LHCN-M2 (cell line): ENCODE measurements at regions not wholly inside any gene's neighbourhood (a gene's known extent, or its start where the extent isn't known, plus 50 kb on each side); places are given as distances from the start of the nearest gene placed in this dataset.

Source experiments
- DNase-seq: peaks from one replicate; pipeline ENCODE4 v3.0.0-alpha.2; 2012; ENCODE audit warnings: low read depth

DNA sequence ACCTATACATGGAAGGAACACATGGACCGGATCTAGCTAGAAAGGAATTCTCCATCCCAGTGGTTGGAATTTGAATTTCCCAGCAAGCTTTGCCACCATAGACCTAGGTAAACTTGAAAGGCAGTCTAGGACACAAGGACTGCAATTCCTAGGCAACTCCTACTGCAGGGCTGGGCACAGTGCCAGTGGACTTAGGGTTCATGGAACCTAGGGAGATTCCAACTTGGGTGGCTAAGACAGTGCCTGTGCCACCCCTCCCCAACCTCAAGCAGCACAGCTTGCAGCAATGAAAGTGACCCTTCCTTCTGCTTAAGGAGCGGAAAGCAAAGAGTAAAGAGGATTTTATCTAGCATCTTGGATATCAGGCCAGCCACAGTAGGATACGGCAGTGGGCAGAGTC, 663.3 kb downstream of the ELAVL2 start:
- DNase-seq, result no peak

- DNase-seq, result no peak
These were observed 654.6 kb downstream of the ELAVL2 start for GRCh38 chr9:23171479-23171878.

GRCh38 chr9:23172206-23172605, 653.8 kb downstream of the ELAVL2 start:
- DNase-seq, result no peak

GRCh38 chr9:23172979-23173637, 652.9 kb downstream of the ELAVL2 start:
- DNase-seq, result no peak

DNA sequence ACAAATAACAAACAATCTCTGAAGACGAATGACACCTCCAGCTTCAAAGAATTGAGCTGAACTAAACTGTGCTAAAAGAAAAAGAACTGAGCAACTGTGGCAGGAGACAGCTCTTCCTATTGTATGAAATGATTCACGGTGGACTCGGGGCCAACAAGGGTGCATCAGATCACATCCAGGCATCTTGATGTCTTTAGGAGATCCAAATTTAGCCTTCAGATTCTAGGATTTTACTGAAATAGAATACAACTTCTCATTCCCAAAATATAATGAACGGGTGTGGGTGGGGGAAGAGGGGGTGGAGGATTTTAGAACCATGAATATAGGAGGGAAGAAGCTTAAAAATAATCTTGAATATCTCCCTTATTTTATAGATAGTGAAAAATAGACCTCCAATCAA, 631.8 kb downstream of the ELAVL2 start:
- no peak for DNase-seq

GRCh38 chr9:23215688-23216087, 610.4 kb downstream of the ELAVL2 start:
- DNase-seq, result no peak

DNA sequence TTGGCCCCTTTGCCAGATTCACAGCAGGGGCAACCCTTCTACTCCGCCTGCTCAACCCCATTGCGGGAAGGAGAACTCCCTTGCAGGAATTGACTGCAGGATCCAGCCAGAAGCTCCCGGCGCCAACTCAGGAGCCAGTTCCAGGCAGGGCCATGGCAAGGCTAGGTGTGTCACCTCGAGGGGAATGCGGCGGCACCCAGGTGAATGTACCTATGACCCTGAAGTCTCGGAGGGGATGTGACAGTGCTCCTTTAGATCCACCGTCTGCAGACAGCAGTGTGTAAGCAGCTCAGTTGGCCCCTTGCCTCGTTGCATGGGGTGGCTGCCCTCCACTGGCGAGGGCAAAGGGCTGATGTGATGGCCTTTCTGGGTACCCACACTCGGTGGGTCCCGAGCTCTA, 606.6 kb downstream of the ELAVL2 start:
- DNase-seq, result no peak

DNA sequence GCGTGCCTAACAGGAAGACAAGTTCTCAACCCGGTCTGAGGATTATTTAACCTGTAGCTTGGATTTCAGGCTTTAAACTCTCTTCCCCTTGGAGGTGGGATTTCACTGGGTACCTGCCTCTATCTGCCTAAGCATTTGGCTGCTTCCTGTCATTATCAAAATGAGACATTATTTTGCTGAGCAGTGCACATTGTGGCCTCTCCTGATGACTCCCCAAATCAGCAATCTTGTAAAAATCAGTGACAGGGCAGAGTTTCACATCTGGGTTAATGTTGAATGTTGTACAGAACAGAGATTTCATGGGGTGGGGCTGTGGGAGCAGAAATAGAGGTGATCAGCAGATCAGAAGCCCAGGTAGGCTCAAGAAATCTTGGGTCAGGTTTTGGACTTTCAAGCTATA, 605.9 kb downstream of the ELAVL2 start:
- DNase-seq, result no peak

- DNase-seq, result no peak
These were observed 605.1 kb downstream of the ELAVL2 start for GRCh38 chr9:23220957-23221356.

DNA sequence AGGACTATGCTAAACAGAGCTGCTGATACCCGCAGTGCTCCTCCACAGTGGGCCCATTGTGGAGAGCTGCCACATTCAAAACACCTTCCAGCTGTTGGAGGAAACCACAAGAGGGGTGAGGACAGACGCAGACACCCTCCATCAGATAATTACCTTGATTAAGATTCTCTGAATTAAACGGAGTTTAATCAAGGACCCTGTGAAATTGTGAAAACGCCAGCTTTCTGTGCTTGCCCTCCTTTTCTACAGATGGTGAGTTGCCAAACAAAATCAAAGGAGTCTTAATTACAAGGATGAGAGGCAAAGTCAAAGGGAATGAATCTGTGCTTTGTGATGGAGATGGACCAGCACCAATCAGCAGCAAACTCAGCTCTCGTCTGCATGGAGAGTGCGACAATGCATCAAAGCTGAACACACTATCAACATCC, 596.1 kb downstream of the ELAVL2 start:
- DNase-seq, result no peak

GRCh38 chr9:23232831-23233230, 593.2 kb downstream of the ELAVL2 start:
- no peak for DNase-seq

DNA sequence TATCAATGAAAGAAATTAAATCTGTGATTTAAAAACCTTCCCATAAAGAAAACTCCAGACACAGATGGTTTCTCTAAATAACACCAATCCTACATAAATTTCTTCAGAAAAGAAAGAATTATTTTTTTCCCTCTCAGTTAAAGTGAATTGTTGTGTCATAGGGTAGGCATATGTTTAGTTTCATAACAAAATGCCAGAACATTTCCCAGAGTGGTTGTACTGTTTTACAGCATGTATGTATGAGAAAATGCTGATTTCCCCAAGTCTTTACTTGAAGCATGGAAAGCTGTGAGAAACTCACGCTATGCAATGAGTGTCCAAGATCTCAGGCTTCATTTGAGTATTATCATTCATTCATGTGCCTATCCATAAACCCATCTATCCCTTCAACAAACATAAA, 582.5 kb downstream of the ELAVL2 start:
- no peak for DNase-seq

GRCh38 chr9:23245067-23245466, 581.0 kb downstream of the ELAVL2 start:
- no peak for DNase-seq

- DNase-seq, result no peak
These were observed 571.4 kb downstream of the ELAVL2 start for GRCh38 chr9:23254404-23255184.

GRCh38 chr9:23255346-23255745, 570.7 kb downstream of the ELAVL2 start:
- no peak for DNase-seq

DNA sequence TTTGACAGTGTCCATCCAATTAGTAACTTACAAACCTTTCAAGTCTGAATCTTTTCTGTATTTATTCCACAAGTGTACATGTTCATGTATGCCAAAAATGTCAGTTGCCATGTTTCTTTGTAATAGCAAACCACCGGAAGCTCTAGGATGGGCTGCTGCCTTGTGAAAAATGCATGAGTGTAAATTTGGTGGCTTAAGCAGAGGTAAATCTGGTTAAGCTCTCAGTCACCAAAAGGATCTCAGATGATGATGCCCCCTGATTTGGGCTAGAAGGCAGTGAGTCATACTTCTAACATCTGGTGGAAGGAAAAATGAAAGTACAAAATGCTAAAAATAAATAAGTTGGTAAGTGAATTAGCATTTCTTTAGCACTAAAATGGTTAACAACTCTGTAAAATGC, 567.5 kb downstream of the ELAVL2 start:
- no peak for DNase-seq

- DNase-seq, result no peak
These were observed 547.5 kb downstream of the ELAVL2 start for GRCh38 chr9:23278561-23278960.

DNA sequence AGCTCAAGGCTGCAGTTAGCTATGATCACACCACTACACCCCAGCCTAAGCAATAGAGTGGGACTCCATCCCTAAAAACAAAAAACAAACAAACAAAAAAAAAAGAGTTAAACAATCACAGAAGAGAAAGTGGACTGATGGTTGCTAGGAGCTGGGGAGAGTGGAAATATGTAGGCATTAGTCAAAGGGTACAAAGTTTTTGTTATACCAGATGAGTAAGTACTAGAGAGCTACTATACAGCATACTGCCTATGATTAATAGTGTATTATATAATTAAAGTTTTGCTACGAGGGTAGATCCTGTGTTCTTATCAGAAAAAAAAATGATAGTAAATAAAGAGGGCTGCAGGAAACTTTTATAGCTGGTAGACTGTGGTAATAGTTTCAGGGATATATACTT, 538.6 kb downstream of the ELAVL2 start:
- DNase-seq, result no peak

DNA sequence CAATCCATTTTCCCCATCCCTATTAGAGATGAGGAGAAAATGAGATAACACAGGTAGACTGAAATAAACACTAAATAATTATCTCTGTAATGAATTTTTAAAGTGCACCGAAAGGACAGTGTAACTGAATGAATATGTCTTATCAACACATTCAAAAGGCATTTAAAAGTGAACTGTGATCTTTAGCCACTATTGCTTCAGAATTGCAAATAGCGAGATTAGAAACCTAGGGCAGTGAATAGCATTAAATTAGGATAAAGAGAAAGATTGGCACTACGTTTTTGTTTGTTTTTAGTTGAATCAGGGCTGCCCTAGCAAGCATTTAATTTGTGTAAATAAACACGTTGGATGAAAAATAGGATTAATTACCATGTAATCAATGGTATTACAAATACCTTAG, 537.5 kb downstream of the ELAVL2 start:
- no peak for DNase-seq

- no peak for DNase-seq
These were observed 535.1 kb downstream of the ELAVL2 start for GRCh38 chr9:23290973-23291372.

- no peak for DNase-seq
These were observed 523.8 kb downstream of the ELAVL2 start for GRCh38 chr9:23302281-23302680.

DNA sequence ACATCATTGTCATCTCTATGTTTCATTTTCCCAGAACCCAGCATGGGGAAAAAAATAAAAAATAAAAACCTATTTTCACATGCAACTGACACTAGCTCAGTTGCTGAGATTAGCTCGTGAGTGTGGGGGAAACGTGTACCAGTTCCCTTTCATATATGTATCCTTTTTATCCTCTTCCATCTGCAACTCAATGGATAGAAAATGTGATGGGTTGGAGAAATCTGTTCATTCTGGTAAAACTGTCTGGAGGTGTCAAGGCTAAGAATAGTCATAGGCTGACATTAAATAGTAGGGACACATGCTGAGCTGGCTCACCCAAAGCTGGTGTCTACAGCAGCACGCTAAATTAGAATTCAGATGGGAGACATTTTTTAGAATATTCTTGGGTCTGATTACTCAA, 519.3 kb downstream of the ELAVL2 start:
- DNase-seq, result no peak

DNA sequence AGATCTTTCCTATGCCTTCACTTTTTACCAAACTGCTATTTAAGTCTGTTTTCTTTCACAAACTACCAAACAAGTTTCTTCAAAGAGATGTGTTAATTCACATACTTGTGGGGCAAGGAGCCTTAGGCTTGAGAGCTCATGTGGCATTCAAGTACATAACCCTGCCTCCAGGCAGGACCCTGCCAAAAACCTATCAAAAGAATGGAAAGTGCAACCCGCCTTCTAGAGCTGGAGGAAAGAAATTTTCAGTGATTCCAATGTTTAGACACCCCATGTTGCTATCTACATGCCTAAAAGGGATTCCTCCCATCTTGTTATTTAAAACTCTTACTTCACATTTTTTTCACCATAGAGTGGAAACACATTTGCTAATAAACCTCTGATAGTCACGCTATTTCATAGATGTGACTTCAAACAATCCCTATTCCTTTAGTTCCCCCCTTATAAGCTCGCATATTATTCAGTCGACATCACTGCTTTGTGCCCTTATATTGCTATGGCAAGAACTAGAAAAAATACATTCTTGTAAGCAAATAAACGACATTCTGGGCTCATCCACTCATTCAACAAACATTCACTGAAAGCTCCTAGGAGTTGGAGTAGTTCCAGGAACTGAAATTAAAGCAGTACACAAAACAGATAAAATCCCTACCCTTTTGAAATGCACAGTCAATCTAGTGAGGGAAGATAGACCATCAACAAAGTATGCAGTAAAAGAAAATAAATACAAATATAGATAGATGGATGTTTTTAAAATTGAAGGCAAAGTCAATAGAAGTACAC, 518.1 kb downstream of the ELAVL2 start:
- no peak for DNase-seq
